SK-N-SH (cell line): ENCODE measurements at regions not wholly inside any gene's neighbourhood (a gene's known extent, or its start where the extent isn't known, plus 50 kb on each side); places are given as distances from the start of the nearest gene placed in this dataset.

Source experiments
- EZH2phosphoT487 ChIP-seq: fragments of 200-600 bp; sonication (generic); IDR thresholded peaks from 2 replicates; pipeline ENCODE4 v1.6.1; 2017; ENCODE audit warnings: low read depth, mixed run types, mild to moderate bottlenecking, antibody characterized with exemption, moderate library complexity, borderline replicate concordance
- POLR2AphosphoS5 ChIP-seq: IDR thresholded peaks from 2 replicates; pipeline ENCODE4 v1.6.1; 2012; ENCODE audit warnings: low read depth, low read length
- RFX5 ChIP-seq: IDR thresholded peaks from 2 replicates; pipeline ENCODE4 v1.6.1; 2012; ENCODE audit warnings: mild to moderate bottlenecking, improper control_type of control experiment, low read length
- TEAD4 ChIP-seq: IDR thresholded peaks from 2 replicates; pipeline ENCODE4 v1.4.0; 2012; ENCODE audit warnings: mild to moderate bottlenecking, borderline replicate concordance; ENCODE audit not compliant: insufficient read depth
- YY1 ChIP-seq: IDR thresholded peaks from 2 replicates; pipeline ENCODE4 v1.4.0; 2012; ENCODE audit warnings: low read depth, mild to moderate bottlenecking
- TF ChIP-seq, protein P1 (sequence below): fragments of 200-600 bp; sonication (generic); IDR thresholded peaks from 2 replicates; pipeline ENCODE4 v1.6.1; 2017; ENCODE audit warnings: antibody characterized with exemption, mild to moderate bottlenecking, moderate library complexity

DNA sequence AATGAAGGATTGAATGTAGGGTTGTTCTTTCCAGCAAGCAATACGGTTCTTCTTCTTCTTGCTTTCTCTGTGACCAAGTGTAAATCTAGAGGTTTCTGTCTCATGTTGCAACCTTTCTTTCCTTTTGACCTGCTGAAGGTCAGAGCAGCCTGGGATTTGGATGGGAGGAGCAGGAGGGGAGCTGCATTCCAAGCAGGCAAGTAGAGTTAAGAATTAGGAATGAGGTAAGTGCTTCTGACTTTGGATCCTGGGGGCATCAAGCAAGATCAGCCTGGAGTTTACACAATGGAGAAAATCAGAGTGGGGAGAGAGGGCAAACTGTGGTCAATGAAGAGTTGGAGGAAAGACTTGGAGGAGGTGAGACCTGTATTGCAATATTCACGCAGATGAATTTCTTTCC, 225.6 kb upstream of the ZBED5 start:
- TF ChIP-seq, protein P1, sequence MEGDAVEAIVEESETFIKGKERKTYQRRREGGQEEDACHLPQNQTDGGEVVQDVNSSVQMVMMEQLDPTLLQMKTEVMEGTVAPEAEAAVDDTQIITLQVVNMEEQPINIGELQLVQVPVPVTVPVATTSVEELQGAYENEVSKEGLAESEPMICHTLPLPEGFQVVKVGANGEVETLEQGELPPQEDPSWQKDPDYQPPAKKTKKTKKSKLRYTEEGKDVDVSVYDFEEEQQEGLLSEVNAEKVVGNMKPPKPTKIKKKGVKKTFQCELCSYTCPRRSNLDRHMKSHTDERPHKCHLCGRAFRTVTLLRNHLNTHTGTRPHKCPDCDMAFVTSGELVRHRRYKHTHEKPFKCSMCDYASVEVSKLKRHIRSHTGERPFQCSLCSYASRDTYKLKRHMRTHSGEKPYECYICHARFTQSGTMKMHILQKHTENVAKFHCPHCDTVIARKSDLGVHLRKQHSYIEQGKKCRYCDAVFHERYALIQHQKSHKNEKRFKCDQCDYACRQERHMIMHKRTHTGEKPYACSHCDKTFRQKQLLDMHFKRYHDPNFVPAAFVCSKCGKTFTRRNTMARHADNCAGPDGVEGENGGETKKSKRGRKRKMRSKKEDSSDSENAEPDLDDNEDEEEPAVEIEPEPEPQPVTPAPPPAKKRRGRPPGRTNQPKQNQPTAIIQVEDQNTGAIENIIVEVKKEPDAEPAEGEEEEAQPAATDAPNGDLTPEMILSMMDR: no peak
- TF ChIP-seq EZH2phosphoT487: no peak
- TF ChIP-seq POLR2AphosphoS5: no peak
- TF ChIP-seq YY1: no peak
- no peak for TF ChIP-seq TEAD4
- no peak for TF ChIP-seq RFX5
